Prostate gland (tissue), 2 donors: ENCODE measurements at regions not wholly inside any gene's neighbourhood (a gene's known extent, or its start where the extent isn't known, plus 50 kb on each side); places are given as distances from the start of the nearest gene placed in this dataset.

Experiments used
- CTCF ChIP-seq, 4 experiments: fragments of 200-600 bp in 2 of 4; fragments of 450-650 bp in 2 of 4; sonication (generic) in 2 of 4; IDR thresholded peaks; 1 replicate in 3 of 4; 2 replicates in 1 of 4; pipeline ENCODE4 v1.5.1; 2016 to 2019; ENCODE audit warnings: antibody characterized with exemption in 4 of 4, mild to moderate bottlenecking in 2 of 4, moderate library complexity in 2 of 4
- POLR2A ChIP-seq: fragments of 450-650 bp; IDR thresholded peaks from one replicate; pipeline ENCODE4 v1.6.1; 2016; ENCODE audit warnings: antibody characterized with exemption, mild to moderate bottlenecking

GRCh38 chr6:87779542-87779941 lies 77.5 kb upstream of the AKIRIN2 start:
- TF ChIP-seq CTCF (IDR thresholded peaks at IDR 0.05) (no peak), POLR2A (no peak)
